OCI-LY1 (cell line): ENCODE measurements at regions not wholly inside any gene's neighbourhood (a gene's known extent, or its start where the extent isn't known, plus 50 kb on each side); places are given as distances from the start of the nearest gene placed in this dataset.

Source experiments
- EZH2 ChIP-seq: fragments of 200-600 bp; sonication (generic), shearing (Covaris generic); IDR thresholded peaks from 2 replicates; pipeline ENCODE4 v1.8.0; 2017; ENCODE audit warnings: borderline replicate concordance, mixed run types, mild to moderate bottlenecking, antibody characterized with exemption, low read length, moderate library complexity, mixed read lengths
- TF ChIP-seq, protein P1 (sequence below): fragments of 200-600 bp; sonication (generic), shearing (Covaris generic); IDR thresholded peaks from 2 replicates; pipeline ENCODE4 v1.5.1; 2017; ENCODE audit warnings: mild to moderate bottlenecking, antibody characterized with exemption, low read length, moderate library complexity, mixed read lengths

- TF ChIP-seq, protein P1, sequence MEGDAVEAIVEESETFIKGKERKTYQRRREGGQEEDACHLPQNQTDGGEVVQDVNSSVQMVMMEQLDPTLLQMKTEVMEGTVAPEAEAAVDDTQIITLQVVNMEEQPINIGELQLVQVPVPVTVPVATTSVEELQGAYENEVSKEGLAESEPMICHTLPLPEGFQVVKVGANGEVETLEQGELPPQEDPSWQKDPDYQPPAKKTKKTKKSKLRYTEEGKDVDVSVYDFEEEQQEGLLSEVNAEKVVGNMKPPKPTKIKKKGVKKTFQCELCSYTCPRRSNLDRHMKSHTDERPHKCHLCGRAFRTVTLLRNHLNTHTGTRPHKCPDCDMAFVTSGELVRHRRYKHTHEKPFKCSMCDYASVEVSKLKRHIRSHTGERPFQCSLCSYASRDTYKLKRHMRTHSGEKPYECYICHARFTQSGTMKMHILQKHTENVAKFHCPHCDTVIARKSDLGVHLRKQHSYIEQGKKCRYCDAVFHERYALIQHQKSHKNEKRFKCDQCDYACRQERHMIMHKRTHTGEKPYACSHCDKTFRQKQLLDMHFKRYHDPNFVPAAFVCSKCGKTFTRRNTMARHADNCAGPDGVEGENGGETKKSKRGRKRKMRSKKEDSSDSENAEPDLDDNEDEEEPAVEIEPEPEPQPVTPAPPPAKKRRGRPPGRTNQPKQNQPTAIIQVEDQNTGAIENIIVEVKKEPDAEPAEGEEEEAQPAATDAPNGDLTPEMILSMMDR: no peak
- TF ChIP-seq EZH2: no peak
Measured at GRCh38 chr2:106700616-106701015, 185.4 kb downstream of the ST6GAL2 start.
